HCT116 (cell line): ENCODE measurements at regions not wholly inside any gene's neighbourhood (a gene's known extent, or its start where the extent isn't known, plus 50 kb on each side); places are given as distances from the start of the nearest gene placed in this dataset.

Experiments used
- ATAC-seq: fragments of 200-7000 bp; cut with Tn5 transposase; 2 replicates; pipeline ENCODE4 v1.9.1; 2020; ENCODE audit warnings: mild to moderate bottlenecking, moderate library complexity
- BruUV-seq: library from RNA; stranded (reverse); fragments of 400-500 nt; replicated peaks from 2 replicates; lab custom pipeline; 2021; lab: Mats Ljungman, UMichigan
- CTCF ChIA-PET: fragments of 300-600 bp; sonication (Branson Sonifier 250); formaldehyde crosslinking; loops from one replicate; lab custom pipeline; 2021; ENCODE audit warnings: antibody characterized with exemption; lab: Charles Lee
- POLR2A ChIA-PET: fragments of 300-600, 350-600 bp; sonication (Branson Sonifier 250); formaldehyde crosslinking; loops from one replicate; lab custom pipeline; 2021; ENCODE audit warnings: antibody characterized with exemption; lab: Charles Lee
- RAD21 ChIA-PET, 2 experiments: fragments of 300-600 bp; sonication (Branson Sonifier 250); formaldehyde crosslinking; loops; one replicate each; lab custom pipeline; 2023; ENCODE audit warnings: low total read pairs in 2 of 2; ENCODE audit not compliant: uncharacterized antibody in 2 of 2, unreplicated experiment in 2 of 2, low non-redundant PET in 1 of 2; lab: Charles Lee
- DNase-seq: peaks from one replicate; pipeline ENCODE4 v3.0.0-alpha.2; 2010; ENCODE audit warnings: low read depth, low spot score
- H2AFZ ChIP-seq: fragments of 200-600 bp; shearing (Covaris generic), sonication (generic); 2 replicates; pipeline ENCODE4 v1.6.1; 2017; ENCODE audit warnings: low read depth, mixed run types, mixed read lengths, antibody characterized with exemption, low read length; ENCODE audit not compliant: poor library complexity, severe bottlenecking
- H3K27ac ChIP-seq: 2 replicates; pipeline ENCODE4 v1.5.1; 2012; ENCODE audit warnings: low read depth, low read length
- H3K27me3 ChIP-seq: fragments of 200-600 bp; sonication (generic); 2 replicates; pipeline ENCODE4 v1.6.1; 2016; ENCODE audit warnings: mixed run types, low read length, mixed read lengths; ENCODE audit not compliant: insufficient read depth
- H3K36me3 ChIP-seq, 2 experiments: fragments of 200-500 bp in 1 of 2; fragments of 200-600 bp in 1 of 2; sonication (Bioruptor generic) in 1 of 2; sonication (generic) in 1 of 2; 2 replicates each; pipeline versions ENCODE4 v1.5.1 to v1.6.1; 2014 to 2016; ENCODE audit warnings: low read length in 2 of 2, inconsistent platforms in 1 of 2, mixed read lengths in 1 of 2, mixed run types in 1 of 2; ENCODE audit not compliant: insufficient read depth in 2 of 2, control insufficient read depth in 1 of 2
- H3K4me1 ChIP-seq, 2 experiments: fragments of 200-600 bp in 1 of 2; sonication (generic) in 1 of 2; 2 replicates each; pipeline versions ENCODE4 v1.5.1 to v1.6.1; 2012 to 2017; ENCODE audit warnings: low read length in 2 of 2, inconsistent platforms in 1 of 2, mild to moderate bottlenecking in 1 of 2, mixed read lengths in 1 of 2, mixed run types in 1 of 2, moderate library complexity in 1 of 2; ENCODE audit not compliant: insufficient read depth in 2 of 2, control insufficient read depth in 1 of 2
- H3K4me2 ChIP-seq: fragments of 200-600 bp; sonication (generic); 2 replicates; pipeline ENCODE4 v1.6.1; 2017; ENCODE audit warnings: mixed run types, low read length, mixed read lengths
- H3K4me3 ChIP-seq, 2 experiments: fragments of 200-600 bp in 1 of 2; sonication (generic) in 1 of 2; replicated peaks in 1 of 2; 2 replicates each; pipeline ENCODE4 v1.5.1; 2011 to 2016; ENCODE audit warnings: low read length in 2 of 2, control low read depth in 1 of 2, low read depth in 1 of 2, mild to moderate bottlenecking in 1 of 2, mixed read lengths in 1 of 2, mixed run types in 1 of 2
- H3K79me2 ChIP-seq: fragments of 200-600 bp; sonication (generic); 2 replicates; pipeline ENCODE4 v1.6.1; 2017; ENCODE audit warnings: mild to moderate bottlenecking, mixed run types, low read length, moderate library complexity, mixed read lengths; ENCODE audit not compliant: insufficient read depth
- H3K9ac ChIP-seq: fragments of 200-600 bp; sonication (generic); 2 replicates; pipeline ENCODE4 v1.6.1; 2016; ENCODE audit warnings: low read length, mixed read lengths
- H3K9me2 ChIP-seq: fragments of 200-600 bp; sonication (generic), shearing (Covaris generic); 2 replicates; pipeline ENCODE4 v1.6.1; 2017; ENCODE audit warnings: mixed run types, mild to moderate bottlenecking, moderate library complexity; ENCODE audit not compliant: insufficient read depth
- H3K9me3 ChIP-seq, 2 experiments: fragments of 200-500 bp in 1 of 2; fragments of 200-600 bp in 1 of 2; sonication (Bioruptor generic) in 1 of 2; sonication (generic) in 1 of 2; 2 replicates each; pipeline ENCODE4 v1.6.1; 2014 to 2017; ENCODE audit warnings: low read length in 2 of 2, mixed read lengths in 2 of 2, inconsistent platforms in 1 of 2, low read depth in 1 of 2, mild to moderate bottlenecking in 1 of 2, mixed run types in 1 of 2, moderate library complexity in 1 of 2; ENCODE audit not compliant: control insufficient read depth in 1 of 2, insufficient read depth in 1 of 2
- H4K20me1 ChIP-seq: fragments of 200-600 bp; sonication (generic), shearing (Covaris generic); 2 replicates; pipeline ENCODE4 v1.6.1; 2017; ENCODE audit warnings: mixed run types, mild to moderate bottlenecking, moderate library complexity; ENCODE audit not compliant: insufficient read depth
- ELF1 ChIP-seq: IDR thresholded peaks from 2 replicates; pipeline ENCODE4 v1.6.1; 2012; ENCODE audit warnings: low read depth, borderline replicate concordance
- EZH2phosphoT487 ChIP-seq: fragments of 200-600 bp; IDR thresholded peaks from 2 replicates; pipeline ENCODE4 v1.6.1; 2018; ENCODE audit warnings: antibody characterized with exemption, borderline replicate concordance
- JUND ChIP-seq: IDR thresholded peaks from 2 replicates; pipeline ENCODE4 v1.6.1; 2012
- SIN3A ChIP-seq: IDR thresholded peaks from 2 replicates; pipeline ENCODE4 v1.6.1; 2012; ENCODE audit warnings: low read depth
- SP1 ChIP-seq: IDR thresholded peaks from 2 replicates; pipeline ENCODE4 v1.6.1; 2012; ENCODE audit warnings: low read depth
- TCF7L2 ChIP-seq: IDR thresholded peaks from 2 replicates; pipeline ENCODE4 v1.7.0; 2011; ENCODE audit warnings: borderline replicate concordance, inconsistent platforms; ENCODE audit not compliant: insufficient read depth, insufficient read length; ENCODE audit errors: extremely low read depth
- ZBTB33 ChIP-seq: IDR thresholded peaks from 2 replicates; pipeline ENCODE4 v1.6.1; 2011; ENCODE audit warnings: mild to moderate bottlenecking, low read length, moderate library complexity; ENCODE audit not compliant: insufficient replicate concordance; ENCODE audit errors: extremely low read depth
- intact Hi-C: fragments of 100-400 bp; cut with micrococcal nuclease; formaldehyde crosslinking; loops from 2 replicates; pipeline ENCODE4 v1.10.0; 2022
- TF ChIP-seq, protein P1 (sequence below): IDR thresholded peaks from 2 replicates; pipeline ENCODE4 v1.6.1; 2012
- TF ChIP-seq, protein P2 (sequence below), 3 experiments: fragments of 200-600 bp in 1 of 3; sonication (generic) in 1 of 3; IDR thresholded peaks in 2 of 3; conservative IDR thresholded peaks in 1 of 3; 2 replicates each; pipeline ENCODE4 v1.5.1; 2012 to 2017; ENCODE audit warnings: low read depth in 2 of 3, low read length in 2 of 3, antibody characterized with exemption in 1 of 3, borderline replicate concordance in 1 of 3, control low read depth in 1 of 3, mild to moderate bottlenecking in 1 of 3, mixed read lengths in 1 of 3, mixed run types in 1 of 3, moderate library complexity in 1 of 3; ENCODE audit not compliant: insufficient read depth in 1 of 3
- TF ChIP-seq, protein P3 (sequence below): IDR thresholded peaks from 2 replicates; pipeline ENCODE4 v1.6.1; 2012; ENCODE audit warnings: low read depth

DNA sequence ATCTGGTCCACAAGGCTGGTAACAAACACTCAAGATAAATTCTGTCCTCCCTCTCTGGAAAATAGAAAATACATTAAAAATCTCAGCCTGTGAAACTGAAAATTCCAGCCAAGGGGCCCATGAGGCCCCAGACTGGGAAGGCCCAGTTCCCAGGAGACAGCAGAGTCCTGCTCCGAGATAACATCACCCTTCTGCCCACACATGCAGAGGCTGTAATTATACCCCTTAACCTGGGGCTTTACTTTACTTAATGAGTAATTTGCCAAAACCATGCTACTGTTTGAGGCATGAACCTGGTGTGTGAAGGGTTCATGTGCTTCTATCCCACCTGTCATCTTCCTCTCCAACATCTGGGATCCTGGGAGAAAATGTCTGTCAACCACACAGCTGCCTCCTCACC, 398.9 kb upstream of the SULF2 start:
- POLR2A ChIA-PET = no interaction called here
- no peaks in the 10 kb centered on the region for H3K4me1 ChIP-seq
- no peak overlapping the region for H3K9ac ChIP-seq
- H3K9me2 ChIP-seq = no peaks in the 10 kb centered on the region
- H3K9me3 ChIP-seq = no peaks in the 10 kb centered on the region
- no peak overlapping the region for H3K4me3 ChIP-seq
- DNase-seq (no peak), ATAC-seq (no peak)
- H4K20me1 ChIP-seq = no peaks in the 10 kb centered on the region
- TF ChIP-seq TCF7L2 (no peak), SP1 (no peak), EZH2phosphoT487 (no peak), JUND (no peak), ELF1 (no peak), ZBTB33 (no peak), SIN3A (no peak)
- TF ChIP-seq, protein P1, sequence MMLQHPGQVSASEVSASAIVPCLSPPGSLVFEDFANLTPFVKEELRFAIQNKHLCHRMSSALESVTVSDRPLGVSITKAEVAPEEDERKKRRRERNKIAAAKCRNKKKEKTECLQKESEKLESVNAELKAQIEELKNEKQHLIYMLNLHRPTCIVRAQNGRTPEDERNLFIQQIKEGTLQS = no peak
- TF ChIP-seq, protein P2, sequence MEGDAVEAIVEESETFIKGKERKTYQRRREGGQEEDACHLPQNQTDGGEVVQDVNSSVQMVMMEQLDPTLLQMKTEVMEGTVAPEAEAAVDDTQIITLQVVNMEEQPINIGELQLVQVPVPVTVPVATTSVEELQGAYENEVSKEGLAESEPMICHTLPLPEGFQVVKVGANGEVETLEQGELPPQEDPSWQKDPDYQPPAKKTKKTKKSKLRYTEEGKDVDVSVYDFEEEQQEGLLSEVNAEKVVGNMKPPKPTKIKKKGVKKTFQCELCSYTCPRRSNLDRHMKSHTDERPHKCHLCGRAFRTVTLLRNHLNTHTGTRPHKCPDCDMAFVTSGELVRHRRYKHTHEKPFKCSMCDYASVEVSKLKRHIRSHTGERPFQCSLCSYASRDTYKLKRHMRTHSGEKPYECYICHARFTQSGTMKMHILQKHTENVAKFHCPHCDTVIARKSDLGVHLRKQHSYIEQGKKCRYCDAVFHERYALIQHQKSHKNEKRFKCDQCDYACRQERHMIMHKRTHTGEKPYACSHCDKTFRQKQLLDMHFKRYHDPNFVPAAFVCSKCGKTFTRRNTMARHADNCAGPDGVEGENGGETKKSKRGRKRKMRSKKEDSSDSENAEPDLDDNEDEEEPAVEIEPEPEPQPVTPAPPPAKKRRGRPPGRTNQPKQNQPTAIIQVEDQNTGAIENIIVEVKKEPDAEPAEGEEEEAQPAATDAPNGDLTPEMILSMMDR (IDR thresholded peaks at IDR 0.05 in 2 of 3, conservative IDR thresholded peaks at IDR 0.05 in 1 of 3; ENCODE audit: borderline replicate concordance in 1 of 3, insufficient read depth in 1 of 3, low read depth in 2 of 3, low read length in 2 of 3) = no peak
- TF ChIP-seq, protein P3, sequence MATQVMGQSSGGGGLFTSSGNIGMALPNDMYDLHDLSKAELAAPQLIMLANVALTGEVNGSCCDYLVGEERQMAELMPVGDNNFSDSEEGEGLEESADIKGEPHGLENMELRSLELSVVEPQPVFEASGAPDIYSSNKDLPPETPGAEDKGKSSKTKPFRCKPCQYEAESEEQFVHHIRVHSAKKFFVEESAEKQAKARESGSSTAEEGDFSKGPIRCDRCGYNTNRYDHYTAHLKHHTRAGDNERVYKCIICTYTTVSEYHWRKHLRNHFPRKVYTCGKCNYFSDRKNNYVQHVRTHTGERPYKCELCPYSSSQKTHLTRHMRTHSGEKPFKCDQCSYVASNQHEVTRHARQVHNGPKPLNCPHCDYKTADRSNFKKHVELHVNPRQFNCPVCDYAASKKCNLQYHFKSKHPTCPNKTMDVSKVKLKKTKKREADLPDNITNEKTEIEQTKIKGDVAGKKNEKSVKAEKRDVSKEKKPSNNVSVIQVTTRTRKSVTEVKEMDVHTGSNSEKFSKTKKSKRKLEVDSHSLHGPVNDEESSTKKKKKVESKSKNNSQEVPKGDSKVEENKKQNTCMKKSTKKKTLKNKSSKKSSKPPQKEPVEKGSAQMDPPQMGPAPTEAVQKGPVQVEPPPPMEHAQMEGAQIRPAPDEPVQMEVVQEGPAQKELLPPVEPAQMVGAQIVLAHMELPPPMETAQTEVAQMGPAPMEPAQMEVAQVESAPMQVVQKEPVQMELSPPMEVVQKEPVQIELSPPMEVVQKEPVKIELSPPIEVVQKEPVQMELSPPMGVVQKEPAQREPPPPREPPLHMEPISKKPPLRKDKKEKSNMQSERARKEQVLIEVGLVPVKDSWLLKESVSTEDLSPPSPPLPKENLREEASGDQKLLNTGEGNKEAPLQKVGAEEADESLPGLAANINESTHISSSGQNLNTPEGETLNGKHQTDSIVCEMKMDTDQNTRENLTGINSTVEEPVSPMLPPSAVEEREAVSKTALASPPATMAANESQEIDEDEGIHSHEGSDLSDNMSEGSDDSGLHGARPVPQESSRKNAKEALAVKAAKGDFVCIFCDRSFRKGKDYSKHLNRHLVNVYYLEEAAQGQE = no peak
- no peak overlapping the region for H3K4me2 ChIP-seq
- H3K79me2 ChIP-seq = no peaks in the 10 kb centered on the region
- BruUV-seq = no TSS peak
- intact Hi-C loops = loop anchor here (10.0 kb wide), 1 partner anchor 59 kb away; no protein-coding TSS in a partner anchor
- RAD21 ChIA-PET = no interaction called here
- CTCF ChIA-PET = no interaction called here
- no peak overlapping the region for H3K27ac ChIP-seq
- no peaks in the 10 kb centered on the region for H3K36me3 ChIP-seq
- no peak overlapping the region for H2AFZ ChIP-seq
- H3K27me3 ChIP-seq = no peaks in the 10 kb centered on the region
